GM12878 (cell line): ENCODE measurements at regions not wholly inside any gene's neighbourhood (a gene's known extent, or its start where the extent isn't known, plus 50 kb on each side); places are given as distances from the start of the nearest gene placed in this dataset.

Experiments
- ATAC-seq: fragments of 200-7000 bp; cut with Tn5 transposase; 3 replicates; pipeline ENCODE4 v1.9.1; 2020; ENCODE audit warnings: mild to moderate bottlenecking, moderate library complexity
- BruUV-seq: library from RNA; stranded (reverse); fragments of 400-500 nt; replicated peaks from 2 replicates; lab custom pipeline; 2021; lab: Mats Ljungman, UMichigan
- CTCF ChIA-PET: fragments of 300-600 bp; sonication (Branson Sonifier 250); formaldehyde crosslinking; extraction: SDS; loops from one replicate; lab custom pipeline; 2021; ENCODE audit warnings: inconsistent platforms; lab: Yijun Ruan, JAX
- POLR2A ChIA-PET: fragments of 350-600 bp; formaldehyde crosslinking; extraction: SDS; loops from one replicate; lab custom pipeline; 2021; ENCODE audit warnings: inconsistent platforms; lab: Charles Lee
- RAD21 ChIA-PET: fragments of 300-600 bp; sonication (Branson Sonifier 250); formaldehyde crosslinking; loops from one replicate; lab custom pipeline; 2023; ENCODE audit warnings: antibody characterized with exemption; ENCODE audit not compliant: unreplicated experiment; lab: Charles Lee
- SMC1A ChIA-PET: fragments of 300-600 bp; sonication (Branson Sonifier 250); formaldehyde crosslinking; loops from one replicate; lab custom pipeline; 2023; ENCODE audit not compliant: unreplicated experiment, uncharacterized antibody; lab: Charles Lee
- DNase-seq: peaks from one replicate; pipeline ENCODE4 v3.0.0-alpha.2; 2011; ENCODE audit warnings: low read depth, low spot score
- FAIRE-seq: peaks from 3 replicates; lab custom pipeline; 2011; peaks lifted over from hg19 to GRCh38; lab: Jason Lieb, UNC
- H2AFZ ChIP-seq: 2 replicates; pipeline ENCODE4 v1.6.0; 2011; ENCODE audit warnings: low read depth, low read length, control low read depth; ENCODE audit not compliant: control insufficient read depth
- H3K27ac ChIP-seq: 2 replicates; pipeline ENCODE4 v1.5.1; 2011; ENCODE audit warnings: control low read depth; ENCODE audit not compliant: control insufficient read depth, insufficient read depth
- H3K27me3 ChIP-seq, 2 experiments: replicated peaks in 1 of 2; 2 replicates each; pipeline versions ENCODE4 v1.6.0 to v1.6.1; 2011; ENCODE audit warnings: low read length in 1 of 2; ENCODE audit not compliant: control insufficient read depth in 2 of 2, insufficient read depth in 2 of 2
- H3K36me3 ChIP-seq, 2 experiments: 2 replicates each; pipeline ENCODE4 v1.5.1; 2011; ENCODE audit warnings: low read length in 1 of 2; ENCODE audit not compliant: control insufficient read depth in 2 of 2, insufficient read depth in 2 of 2
- H3K4me1 ChIP-seq: 2 replicates; pipeline ENCODE4 v1.6.1; 2011; ENCODE audit warnings: mild to moderate bottlenecking, low read length, moderate library complexity, mixed read lengths; ENCODE audit not compliant: control insufficient read depth, insufficient read depth
- H3K4me2 ChIP-seq: 2 replicates; pipeline ENCODE4 v1.6.0; 2011; ENCODE audit warnings: control low read depth; ENCODE audit not compliant: control insufficient read depth, insufficient read depth
- H3K4me3 ChIP-seq: fragments of 200-600 bp; sonication (generic); 2 replicates; pipeline ENCODE4 v1.5.1; 2016
- H3K79me2 ChIP-seq: 2 replicates; pipeline ENCODE4 v1.6.0; 2011; ENCODE audit warnings: low read length; ENCODE audit not compliant: control insufficient read depth, insufficient read depth
- H3K9ac ChIP-seq: 2 replicates; pipeline ENCODE4 v1.8.0; 2011; ENCODE audit warnings: low read length, control low read depth, mixed read lengths; ENCODE audit not compliant: control insufficient read depth, insufficient read depth
- H3K9me3 ChIP-seq: replicated peaks from 3 replicates; pipeline ENCODE4 v1.5.1; 2011; ENCODE audit warnings: mild to moderate bottlenecking, low read length; ENCODE audit not compliant: control insufficient read depth, insufficient read depth
- H4K20me1 ChIP-seq: 2 replicates; pipeline ENCODE4 v1.6.0; 2011; ENCODE audit not compliant: control insufficient read depth, insufficient read depth
- CBX3 ChIP-seq: fragments of 200-600 bp; sonication (generic); IDR thresholded peaks from 2 replicates; pipeline ENCODE4 v1.6.1; 2016; ENCODE audit warnings: low read depth, borderline replicate concordance
- CHD2 ChIP-seq: IDR thresholded peaks from 2 replicates; pipeline ENCODE4 v1.6.1; 2011; ENCODE audit warnings: low read depth, low read length, improper control_type of control experiment, borderline replicate concordance
- CREM ChIP-seq: IDR thresholded peaks from 2 replicates; pipeline ENCODE4 v1.6.1; 2014; ENCODE audit warnings: antibody characterized with exemption, low read depth
- DPF2 ChIP-seq: fragments of 450-650 bp; IDR thresholded peaks from 2 replicates; pipeline ENCODE4 v1.6.1; 2017; ENCODE audit warnings: mild to moderate bottlenecking
- ELK1 ChIP-seq: IDR thresholded peaks from 2 replicates; pipeline ENCODE4 v1.6.1; 2012; ENCODE audit warnings: low read depth, low read length, improper control_type of control experiment
- EZH2 ChIP-seq: IDR thresholded peaks from 2 replicates; pipeline ENCODE4 v1.6.1; 2012; ENCODE audit warnings: low read depth, mild to moderate bottlenecking, control low read depth, inconsistent platforms, low read length, borderline replicate concordance; ENCODE audit not compliant: control insufficient read depth
- IKZF1 ChIP-seq: fragments of 450-650 bp; conservative IDR thresholded peaks from 2 replicates; pipeline ENCODE4 v1.6.1; 2017; ENCODE audit warnings: antibody characterized with exemption, mild to moderate bottlenecking
- MLLT1 ChIP-seq: fragments of 450-650 bp; IDR thresholded peaks from 2 replicates; pipeline ENCODE4 v1.6.1; 2016; ENCODE audit warnings: mild to moderate bottlenecking
- NFXL1 ChIP-seq: fragments of 450-650 bp; IDR thresholded peaks from 2 replicates; pipeline ENCODE4 v1.6.1; 2017; ENCODE audit warnings: antibody characterized with exemption, mild to moderate bottlenecking, borderline replicate concordance
- NFYB ChIP-seq: IDR thresholded peaks from 2 replicates; pipeline ENCODE4 v1.6.1; 2011; ENCODE audit warnings: low read depth, mild to moderate bottlenecking, low read length, improper control_type of control experiment, moderate library complexity; ENCODE audit not compliant: insufficient read depth
- NR2C1 ChIP-seq: fragments of 450-650 bp; IDR thresholded peaks from 2 replicates; pipeline ENCODE4 v1.6.1; 2017; ENCODE audit warnings: antibody characterized with exemption, mild to moderate bottlenecking, moderate library complexity
- NRF1 ChIP-seq: conservative IDR thresholded peaks from 2 replicates; pipeline ENCODE4 v1.6.1; 2011; ENCODE audit warnings: mild to moderate bottlenecking, low read depth, low read length, improper control_type of control experiment
- POLR2AphosphoS5 ChIP-seq: IDR thresholded peaks from 2 replicates; pipeline ENCODE4 v1.6.1; 2011; ENCODE audit warnings: mild to moderate bottlenecking, low read length, inconsistent platforms
- STAT1 ChIP-seq: fragments of 450-650 bp; conservative IDR thresholded peaks from 2 replicates; pipeline ENCODE4 v1.6.1; 2014; ENCODE audit warnings: antibody characterized with exemption, mild to moderate bottlenecking
- TAF1 ChIP-seq: IDR thresholded peaks from 2 replicates; pipeline ENCODE4 v1.6.1; 2011; ENCODE audit warnings: mild to moderate bottlenecking, low read depth, low read length, borderline replicate concordance
- USF2 ChIP-seq: IDR thresholded peaks from 2 replicates; pipeline ENCODE4 v1.6.1; 2011; ENCODE audit warnings: low read depth, low read length, improper control_type of control experiment, borderline replicate concordance
- ZNF207 ChIP-seq: fragments of 450-650 bp; IDR thresholded peaks from 2 replicates; pipeline ENCODE4 v1.6.1; 2014; ENCODE audit warnings: antibody characterized with exemption, mild to moderate bottlenecking, borderline replicate concordance
- WGBS: methylation state at CpG from one replicate; pipeline ENCODE4 v1.1.6; 2016; ENCODE audit warnings: low lambda C conversion rate; ENCODE audit not compliant: insufficient replicate concordance, insufficient coverage; ENCODE audit errors: missing lambda C conversion rate; 5-methylcytosine and 5-hydroxymethylcytosine counted together
- in situ Hi-C: fragments of 300-500 bp; cut with MboI; formaldehyde crosslinking; loops from 9 replicates; pipeline ENCODE4 v1.14.3; 2018; ENCODE audit warnings: mixed read lengths
- intact Hi-C: fragments of 100-400 bp; cut with micrococcal nuclease; formaldehyde crosslinking; loops from one replicate; pipeline ENCODE4 v1.14.2; 2022; ENCODE audit not compliant: unreplicated experiment

GRCh38 chrX:95836517-95836916, 848.1 kb upstream of the DIAPH2 start:
- DNase-seq (no peak), ATAC-seq (no peak), FAIRE-seq (no peak)
- Histone ChIP-seq H3K4me3 (no peak overlapping the region), H3K79me2 (no peaks in the 10 kb centered on the region), H3K4me1 (no peaks in the 10 kb centered on the region), H3K9ac (no peak overlapping the region), H3K27me3 (no peaks in the 10 kb centered on the region), H3K9me3 (no peaks in the 10 kb centered on the region), H4K20me1 (no peaks in the 10 kb centered on the region), H2AFZ (no peak overlapping the region), H3K36me3 (no peaks in the 10 kb centered on the region), H3K27ac (no peak overlapping the region), H3K4me2 (no peak overlapping the region)
- ChIA-PET CTCF (no interaction called here), POLR2A (no interaction called here), RAD21 (no interaction called here), SMC1A (no interaction called here)
- 0% methylated on average over 1 of the region's 1 CpG for WGBS
- intact Hi-C loops (no loop called here), in situ Hi-C loops (no loop called here)
- no TSS peak for BruUV-seq
- TF ChIP-seq CHD2 (no peak), NRF1 (no peak), NFXL1 (no peak), STAT1 (no peak), CREM (no peak), IKZF1 (no peak), CBX3 (no peak), POLR2AphosphoS5 (no peak), USF2 (no peak), MLLT1 (no peak), ELK1 (no peak), NFYB (no peak), TAF1 (no peak), EZH2 (no peak), ZNF207 (no peak), NR2C1 (no peak), DPF2 (no peak)
